Lung (tissue), 11 donors: ENCODE measurements at regions not wholly inside any gene's neighbourhood (a gene's known extent, or its start where the extent isn't known, plus 50 kb on each side); places are given as distances from the start of the nearest gene placed in this dataset.
"Not testable (repeated sequence)": the region's sequence is repeated elsewhere in the genome, so short reads cannot be mapped to it uniquely, and the experiment has no call there.

ENCODE experiments used
- ATAC-seq: fragments of 200-7000 bp; cut with Tn5 transposase; one replicate; pipeline ENCODE4 v1.9.1; 2020; ENCODE audit warnings: moderate number of reproducible peaks; ENCODE audit not compliant: insufficient read depth, low FRiP score
- DNase-seq, 3 donors: peaks; one replicate each; pipeline ENCODE4 v3.0.0-alpha.2; 2013 to 2017
- H3K27ac ChIP-seq, 2 donors: one replicate each; pipeline ENCODE4 v1.5.1; 2013; ENCODE audit warnings: mild to moderate bottlenecking in 2 of 2, moderate library complexity in 2 of 2, control low read depth in 1 of 2, inconsistent platforms in 1 of 2, low read depth in 1 of 2, low read length in 1 of 2
- H3K27me3 ChIP-seq, 3 donors: one replicate each; pipeline ENCODE4 v1.5.1; 2013; ENCODE audit warnings: low read length in 2 of 3; ENCODE audit not compliant: control insufficient read depth in 3 of 3, insufficient read depth in 3 of 3
- H3K36me3 ChIP-seq, 4 donors: one replicate each; pipeline ENCODE4 v1.5.1; 2013; ENCODE audit warnings: low read length in 4 of 4, mild to moderate bottlenecking in 1 of 4, moderate library complexity in 1 of 4; ENCODE audit not compliant: control insufficient read depth in 4 of 4, insufficient read depth in 4 of 4
- H3K4me1 ChIP-seq, 5 donors: one replicate each; pipeline ENCODE4 v1.5.1; 2013; ENCODE audit warnings: low read length in 5 of 5, mild to moderate bottlenecking in 2 of 5, moderate library complexity in 1 of 5; ENCODE audit not compliant: control insufficient read depth in 5 of 5, insufficient read depth in 5 of 5
- H3K4me3 ChIP-seq: one replicate; pipeline ENCODE4 v1.5.1; 2013; ENCODE audit warnings: mild to moderate bottlenecking, control low read depth, moderate library complexity
- H3K9ac ChIP-seq, 2 donors: one replicate each; pipeline ENCODE4 v1.5.1; 2013; ENCODE audit warnings: low read length in 2 of 2, control low read depth in 1 of 2; ENCODE audit not compliant: insufficient read depth in 1 of 2
- H3K9me3 ChIP-seq, 4 donors: one replicate each; pipeline ENCODE4 v1.5.1; 2013; ENCODE audit warnings: low read length in 3 of 4, mild to moderate bottlenecking in 1 of 4, moderate library complexity in 1 of 4; ENCODE audit not compliant: control insufficient read depth in 4 of 4, insufficient read depth in 3 of 4
- WGBS, 2 donors: extraction: QIAGEN DNeasy Blood & Tissue Kit; methylation state at CpG; one replicate each; pipeline ENCODE4 v1.1.7; 2013; 5-methylcytosine and 5-hydroxymethylcytosine counted together
- TF ChIP-seq, protein P1 (sequence below): IDR thresholded peaks from 2 replicates; pipeline ENCODE4 v1.5.1; 2012; ENCODE audit warnings: mild to moderate bottlenecking; ENCODE audit errors: control extremely low read depth, extremely low read depth
- donor health status: control.
- donor health status: control.
- donor health status: Bipolar disorder and iron deficiency.
- donor health status: healthy.
- donor health status: DM: yes; HTN: yes; CAD: no.

DNA sequence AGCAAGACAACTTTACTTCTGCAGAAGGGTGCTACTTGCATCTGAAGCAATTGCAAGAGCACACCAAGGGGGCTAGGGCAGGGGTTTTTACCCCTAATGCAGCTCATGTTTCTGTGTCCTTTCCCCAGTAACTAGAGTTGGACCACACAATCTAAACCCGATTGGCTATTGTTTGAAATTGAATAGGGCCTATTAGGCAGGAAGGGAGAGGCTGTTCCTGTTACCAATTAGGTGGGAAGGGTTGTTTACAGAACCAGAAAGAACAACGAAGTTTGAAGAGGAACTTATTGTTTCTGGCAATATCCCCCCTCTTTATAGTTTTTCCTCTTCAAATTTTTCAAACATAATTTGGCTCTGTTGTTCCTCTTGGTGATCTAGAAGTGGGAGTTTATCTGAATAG lies 85.5 kb downstream of the CHCHD4 start:
- WGBS, 2 donors: 23 to 25% methylated on average over 2 of the region's 2 CpGs
- Histone ChIP-seq H3K36me3 (peaks cover 0 to 1% (median 0%) of the 10 kb centered on the region in 4 donors), H3K4me3 (no peak overlapping the region), H3K9ac (no peak overlapping the region), H3K27ac (no peak overlapping the region), H3K9me3 (peaks cover 0 to 17% (median 3%) of the 10 kb centered on the region in 4 donors), H3K4me1 (peaks cover 0 to 1% (median 0%) of the 10 kb centered on the region in 5 donors), H3K27me3 (peaks cover 0 to 3% (median 0%) of the 10 kb centered on the region in 3 donors)
- DNase-seq: no peak
- no peak for ATAC-seq
- TF ChIP-seq, protein P1, sequence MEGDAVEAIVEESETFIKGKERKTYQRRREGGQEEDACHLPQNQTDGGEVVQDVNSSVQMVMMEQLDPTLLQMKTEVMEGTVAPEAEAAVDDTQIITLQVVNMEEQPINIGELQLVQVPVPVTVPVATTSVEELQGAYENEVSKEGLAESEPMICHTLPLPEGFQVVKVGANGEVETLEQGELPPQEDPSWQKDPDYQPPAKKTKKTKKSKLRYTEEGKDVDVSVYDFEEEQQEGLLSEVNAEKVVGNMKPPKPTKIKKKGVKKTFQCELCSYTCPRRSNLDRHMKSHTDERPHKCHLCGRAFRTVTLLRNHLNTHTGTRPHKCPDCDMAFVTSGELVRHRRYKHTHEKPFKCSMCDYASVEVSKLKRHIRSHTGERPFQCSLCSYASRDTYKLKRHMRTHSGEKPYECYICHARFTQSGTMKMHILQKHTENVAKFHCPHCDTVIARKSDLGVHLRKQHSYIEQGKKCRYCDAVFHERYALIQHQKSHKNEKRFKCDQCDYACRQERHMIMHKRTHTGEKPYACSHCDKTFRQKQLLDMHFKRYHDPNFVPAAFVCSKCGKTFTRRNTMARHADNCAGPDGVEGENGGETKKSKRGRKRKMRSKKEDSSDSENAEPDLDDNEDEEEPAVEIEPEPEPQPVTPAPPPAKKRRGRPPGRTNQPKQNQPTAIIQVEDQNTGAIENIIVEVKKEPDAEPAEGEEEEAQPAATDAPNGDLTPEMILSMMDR: no peak

GRCh38 chr3:14037211-14037610 lies 87.5 kb downstream of the CHCHD4 start:
- H3K4me3 ChIP-seq: no peak overlapping the region
- DNase-seq: no peak
- TF ChIP-seq, protein P1: no peak
- H3K27me3 ChIP-seq: no peaks in the 10 kb centered on the region
- 95 to 96% methylated on average over 18 to 22 of the region's 22 CpGs for WGBS, 2 donors
- no peak overlapping the region for H3K27ac ChIP-seq
- H3K9ac ChIP-seq: no peak overlapping the region
- H3K9me3 ChIP-seq: peaks cover 0 to 17% (median 4%) of the 10 kb centered on the region in 4 donors
- H3K36me3 ChIP-seq: peaks cover 0 to 1% (median 0%) of the 10 kb centered on the region in 4 donors
- H3K4me1 ChIP-seq: peaks cover 0 to 1% (median 0%) of the 10 kb centered on the region in 5 donors
- ATAC-seq: no peak

DNA sequence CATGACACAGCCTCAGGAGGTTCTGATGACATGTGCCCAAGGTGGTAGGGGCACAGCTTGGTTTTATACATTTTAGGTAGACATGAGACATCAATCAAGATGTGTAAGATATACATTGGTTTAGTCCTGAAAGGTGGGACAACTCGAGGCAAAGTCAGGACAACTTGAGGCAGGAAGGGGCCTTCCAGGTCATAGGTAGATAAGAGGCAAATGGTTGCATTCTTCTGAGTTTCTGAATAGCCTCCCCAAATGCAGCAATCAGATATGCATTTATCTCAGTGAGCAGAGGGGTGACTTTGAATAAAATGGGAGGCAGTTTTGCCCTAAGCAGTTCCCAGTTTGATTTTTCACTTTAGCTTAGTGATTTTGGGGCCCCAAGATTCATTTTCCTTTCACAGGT lies 91.6 kb downstream of the CHCHD4 start:
- no peak overlapping the region for H3K4me3 ChIP-seq
- H3K27ac ChIP-seq: no peak overlapping the region
- no peaks in the 10 kb centered on the region for H3K27me3 ChIP-seq
- H3K9me3 ChIP-seq: peaks cover 0 to 17% (median 4%) of the 10 kb centered on the region in 4 donors
- WGBS, 2 donors: 57 to 65% methylated on average over 1 of the region's 1 CpG
- DNase-seq (no peak), ATAC-seq (no peak)
- H3K4me1 ChIP-seq: no peaks in the 10 kb centered on the region
- H3K36me3 ChIP-seq: no peaks in the 10 kb centered on the region
- TF ChIP-seq, protein P1: no peak
- no peak overlapping the region for H3K9ac ChIP-seq

- H3K36me3 ChIP-seq: no peaks in the 10 kb centered on the region
- ATAC-seq (no peak), DNase-seq (no peak)
- no peak overlapping the region for H3K4me3 ChIP-seq
- TF ChIP-seq, protein P1: no peak
- no peaks in the 10 kb centered on the region for H3K4me1 ChIP-seq
- no peak overlapping the region for H3K9ac ChIP-seq
- peaks cover 0 to 8% (median 3%) of the 10 kb centered on the region in 4 donors for H3K9me3 ChIP-seq
- H3K27ac ChIP-seq: no peak overlapping the region
- no peaks in the 10 kb centered on the region for H3K27me3 ChIP-seq
- 74 to 78% methylated on average over 3 of the region's 3 CpGs for WGBS, 2 donors
Observed at GRCh38 chr3:14031271-14031670, 93.4 kb downstream of the CHCHD4 start.

- not testable (repeated sequence) for H3K4me3 ChIP-seq, H3K27ac ChIP-seq, H3K9me3 ChIP-seq, ATAC-seq, H3K4me1 ChIP-seq, DNase-seq, H3K9ac ChIP-seq, H3K27me3 ChIP-seq, H3K36me3 ChIP-seq
- 92 to 95% methylated on average over 20 of the region's 20 CpGs for WGBS, 2 donors
Observed at GRCh38 chr3:14029390-14029995, 95.2 kb downstream of the CHCHD4 start.
